GM21381 (cell line): ENCODE measurements at regions not wholly inside any gene's neighbourhood (a gene's known extent, or its start where the extent isn't known, plus 50 kb on each side); places are given as distances from the start of the nearest gene placed in this dataset.
"Not testable (repeated sequence)": the region's sequence is repeated elsewhere in the genome, so short reads cannot be mapped to it uniquely, and the experiment has no call there.

Experiments
- ATAC-seq: cut with Tn5 transposase; IDR thresholded peaks from one replicate; pipeline ENCODE4 v1.9.1; 2021; ENCODE audit warnings: mild to moderate bottlenecking, moderate library complexity; ENCODE audit not compliant: unreplicated experiment

DNA sequence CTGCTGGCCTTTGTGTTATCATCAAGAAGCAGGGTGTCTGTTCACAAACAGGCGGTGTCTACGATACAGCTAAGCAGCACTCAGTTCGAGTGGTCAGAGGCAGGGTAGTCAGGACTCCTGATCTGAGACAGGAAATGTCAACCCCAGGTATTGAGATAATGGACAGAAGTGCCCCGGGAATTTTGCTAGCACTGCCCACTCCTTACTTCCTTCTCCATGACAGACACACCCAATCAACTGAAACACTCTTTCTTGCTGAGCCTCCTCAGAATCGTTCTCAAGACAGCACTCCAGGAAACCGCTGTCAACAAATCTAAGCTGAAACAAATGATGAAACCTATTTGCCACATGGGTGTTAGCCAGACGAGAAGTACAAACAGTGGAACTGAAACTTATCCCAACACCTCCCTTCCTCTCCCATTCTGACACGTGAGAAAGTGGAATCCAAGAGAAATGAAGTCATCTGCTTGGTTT, 109.3 kb downstream of the GTF2IRD2B start:
- ATAC-seq, result not testable (repeated sequence)

DNA sequence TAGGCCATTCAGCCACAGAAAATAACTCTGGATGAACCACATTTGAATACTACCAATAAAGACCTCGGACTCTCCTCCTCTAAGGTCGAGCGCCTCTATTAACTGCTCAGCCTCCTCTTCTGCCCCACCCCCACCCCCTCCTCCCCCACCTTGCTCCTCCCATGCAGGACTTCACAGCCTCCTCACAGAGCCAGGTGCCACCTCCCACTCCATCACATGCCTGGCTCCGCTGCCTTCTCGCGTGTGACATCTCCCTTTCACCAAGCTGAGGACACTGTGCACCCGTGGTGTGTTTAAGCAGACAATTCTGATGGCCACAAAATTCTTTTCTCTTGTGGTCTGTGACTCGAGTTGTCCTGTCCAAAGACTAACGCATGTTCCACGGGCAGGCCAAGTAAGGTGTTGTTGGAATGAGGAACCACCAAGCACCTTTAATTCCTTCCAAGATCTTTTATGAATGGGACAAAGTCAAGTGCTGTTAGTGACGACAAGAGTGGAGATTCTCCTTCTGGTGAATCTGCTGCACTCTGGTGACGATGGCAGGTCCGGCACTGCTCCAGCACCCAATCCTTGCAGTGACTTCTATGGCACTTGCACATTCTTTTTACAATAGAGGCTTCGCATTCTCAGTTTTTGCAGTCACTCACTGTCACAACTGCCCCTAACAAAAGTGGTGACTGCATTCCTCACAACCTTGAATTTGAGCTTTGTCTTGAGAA, 113.1 kb downstream of the GTF2IRD2B start:
- ATAC-seq, result not testable (repeated sequence)

DNA sequence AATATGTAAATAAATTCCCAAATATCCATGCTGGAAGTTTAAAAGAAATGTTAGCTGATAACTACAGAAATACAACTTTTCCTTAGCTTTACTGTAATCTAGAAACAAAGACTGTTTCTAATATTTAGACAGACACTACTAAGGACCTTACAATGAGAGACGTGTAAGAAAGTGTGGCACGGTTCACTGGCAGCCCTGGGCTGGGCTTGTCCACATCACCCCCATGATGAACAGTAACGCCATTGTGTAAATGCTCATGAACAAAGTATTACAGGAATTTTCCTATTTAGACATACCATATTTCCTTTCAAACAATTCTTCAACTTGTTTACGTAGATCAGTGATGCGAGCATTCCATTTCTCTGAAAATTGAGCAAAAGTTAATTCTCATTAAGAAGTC, 123.1 kb downstream of the GTF2IRD2B start:
- ATAC-seq, result not testable (repeated sequence)

DNA sequence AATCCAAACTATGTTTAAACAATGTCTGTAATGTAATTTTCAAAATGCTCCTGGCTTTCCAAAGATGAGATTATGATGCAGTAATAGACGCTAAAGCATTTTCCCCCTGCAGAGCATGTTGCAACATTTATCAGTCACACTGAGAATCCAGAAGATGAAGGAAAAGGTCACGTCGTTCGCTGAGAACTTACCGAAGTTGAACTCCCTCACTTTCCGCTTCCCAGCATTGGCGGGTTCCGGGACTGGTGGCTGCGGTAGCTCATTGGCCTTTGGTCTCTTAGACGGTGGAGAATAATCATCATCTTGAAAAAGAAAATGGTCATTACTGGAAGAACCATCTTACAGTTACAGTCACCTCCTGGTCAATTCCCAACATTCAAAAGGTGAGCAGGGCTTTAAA, 124.6 kb downstream of the GTF2IRD2B start:
- not testable (repeated sequence) for ATAC-seq

DNA sequence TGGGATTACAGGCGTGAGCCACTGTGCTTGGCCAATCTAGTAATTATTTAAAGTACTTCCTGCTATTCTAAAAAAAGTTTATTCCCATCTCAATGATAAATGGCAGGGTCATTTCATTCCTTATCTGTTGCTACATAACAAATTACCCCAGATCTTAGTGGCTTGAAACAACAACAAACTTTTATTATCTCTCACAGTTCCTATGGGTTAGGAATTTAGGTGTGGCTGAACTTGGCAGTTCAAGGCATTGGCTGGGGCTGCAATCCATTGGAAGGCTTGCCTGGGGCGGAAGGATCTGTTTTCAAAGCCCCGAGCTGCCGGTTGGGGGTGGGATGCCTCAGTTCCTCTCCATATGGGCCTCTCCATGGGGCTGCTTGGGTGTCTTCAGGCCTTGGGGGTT, 133.7 kb downstream of the GTF2IRD2B start:
- ATAC-seq, result not testable (repeated sequence)

DNA sequence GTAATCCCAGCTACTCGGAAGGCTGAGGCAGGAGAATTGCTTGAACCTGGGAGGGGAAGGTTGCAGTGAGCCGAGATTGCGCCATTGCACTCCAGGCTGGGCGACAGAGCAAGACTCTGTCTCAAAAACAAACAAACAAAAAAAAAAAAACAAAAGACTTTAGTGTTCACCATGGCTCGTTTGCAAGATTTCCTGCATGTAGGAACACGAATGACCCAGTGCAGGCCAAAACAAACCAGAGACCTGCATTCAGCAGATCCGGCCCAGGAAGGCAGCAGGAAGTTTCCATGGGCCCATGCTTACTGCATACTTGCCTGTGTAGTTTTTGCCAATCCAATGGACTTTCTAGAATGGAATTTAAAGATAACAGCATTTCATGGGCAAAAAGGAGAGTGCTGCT, 137.2 kb downstream of the GTF2IRD2B start:
- ATAC-seq, result not testable (repeated sequence)

DNA sequence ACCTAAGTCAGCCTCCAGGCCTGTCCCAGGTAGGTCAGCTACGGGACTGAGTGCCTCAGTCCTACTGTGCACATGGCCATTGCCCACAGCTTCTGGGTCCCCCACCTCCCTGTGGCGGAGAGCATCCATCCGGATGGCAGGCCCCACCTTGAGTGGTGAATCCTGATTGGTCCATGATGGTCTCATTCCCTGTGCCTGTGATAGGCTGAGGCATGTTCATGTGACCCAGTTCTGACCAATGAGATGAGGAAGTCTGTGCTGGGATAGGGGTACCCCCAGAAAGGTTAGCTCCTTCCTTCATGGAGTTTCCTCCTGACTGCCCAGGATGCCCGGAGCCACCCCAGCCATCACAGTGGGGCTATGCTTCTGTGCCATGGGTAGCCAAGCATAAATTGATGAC, 138.2 kb downstream of the GTF2IRD2B start:
- not testable (repeated sequence) for ATAC-seq

DNA sequence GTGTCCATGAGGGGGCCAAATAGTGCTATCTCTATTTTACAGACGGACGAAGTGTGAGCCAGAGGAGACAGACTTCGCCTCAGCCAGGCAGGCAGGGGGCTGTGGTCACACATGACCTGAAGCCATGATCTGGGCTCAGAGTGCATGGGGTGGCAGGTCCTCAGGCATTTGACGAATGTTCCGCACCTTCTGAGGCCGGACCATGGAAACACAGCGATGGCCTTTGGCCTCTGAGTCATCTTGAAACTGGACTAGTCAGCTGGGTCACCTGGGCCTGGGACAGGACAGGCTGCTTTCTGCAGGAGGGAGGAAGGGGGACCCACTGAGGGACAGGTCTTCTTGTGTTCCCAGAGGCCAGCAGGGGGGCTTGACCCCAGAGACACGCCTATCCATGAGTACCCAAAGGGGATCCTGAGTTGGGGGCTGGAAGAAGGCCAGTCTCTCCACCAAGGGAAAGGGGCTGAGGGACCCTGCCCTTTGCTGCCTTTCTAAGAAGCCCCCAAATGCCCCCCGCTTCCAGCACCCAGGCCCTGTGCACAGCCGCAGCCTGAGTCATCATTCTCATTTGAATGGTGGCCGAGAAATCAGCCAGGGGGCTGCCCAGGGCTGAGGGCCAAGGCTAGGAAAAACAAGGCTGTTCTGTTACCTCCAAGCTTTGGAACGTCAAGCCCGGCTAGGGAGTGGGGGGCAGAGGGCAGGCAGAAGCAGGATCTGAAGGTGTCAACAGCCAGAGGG, 142.9 kb downstream of the GTF2IRD2B start:
- not testable (repeated sequence) for ATAC-seq

DNA sequence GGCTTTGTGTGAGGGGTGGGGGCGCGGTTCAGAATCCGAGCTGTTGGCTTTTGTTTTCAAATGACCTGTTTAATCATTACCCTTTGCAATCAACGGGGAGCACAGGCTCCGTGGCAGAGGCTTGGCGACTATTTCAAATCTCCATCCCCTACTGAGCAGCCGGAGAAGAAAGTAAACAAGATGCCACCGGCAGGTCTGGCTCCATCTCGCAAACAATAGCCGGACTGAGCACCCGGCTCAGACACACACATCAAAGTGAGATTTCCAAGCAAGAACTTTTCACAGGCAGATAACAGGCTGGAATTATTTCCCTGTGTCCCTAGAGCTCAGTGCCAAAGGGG, 143.4 kb downstream of the GTF2IRD2B start:
- not testable (repeated sequence) for ATAC-seq

DNA sequence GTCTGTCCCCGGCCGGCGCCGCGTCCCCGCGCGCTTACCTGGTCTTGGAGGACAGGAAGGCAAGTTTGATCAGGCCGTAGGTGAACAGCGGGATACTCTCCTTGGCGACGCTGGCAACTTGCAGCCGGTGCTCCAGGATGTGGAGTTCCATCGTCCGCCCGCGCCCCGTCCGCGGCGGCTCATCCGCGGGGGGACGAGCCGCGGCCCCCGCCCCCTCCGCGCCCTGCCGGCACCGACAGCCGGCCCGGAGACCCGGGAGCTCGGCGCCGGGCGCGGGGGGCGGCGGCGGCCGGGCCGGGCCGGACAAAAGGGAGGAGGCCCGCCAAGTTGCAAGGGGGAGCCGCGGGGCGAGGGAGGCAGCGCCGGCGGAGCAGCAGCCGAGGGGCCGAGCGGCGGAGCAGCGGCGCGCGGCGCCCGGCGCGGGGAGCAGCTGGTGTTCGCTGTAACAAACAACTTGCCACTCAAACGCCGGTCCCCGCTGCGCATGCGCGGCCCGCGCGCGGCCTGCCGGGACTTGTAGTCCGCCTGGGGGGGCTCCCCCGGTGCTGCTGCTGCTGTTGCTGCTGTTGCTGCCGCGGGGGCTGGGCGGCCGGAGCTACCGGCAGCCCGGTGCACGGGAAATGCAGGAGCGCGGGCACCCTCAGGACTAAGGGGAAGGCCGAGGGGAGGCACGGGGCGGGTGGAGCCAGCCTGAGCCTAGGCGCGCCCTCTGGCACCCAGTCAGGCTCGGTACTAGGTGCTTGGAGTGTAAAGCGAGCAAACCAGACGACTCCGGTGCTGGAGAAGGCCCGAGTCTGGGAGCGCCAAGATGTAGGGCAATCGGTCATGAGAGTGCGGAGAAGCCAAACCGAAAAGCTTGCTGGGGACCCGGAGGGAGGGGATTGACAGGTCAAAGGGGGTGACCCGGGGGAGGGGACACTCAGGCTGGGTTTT, 145.1 kb downstream of the GTF2IRD2B start:
- ATAC-seq, result peak; percentile 91

DNA sequence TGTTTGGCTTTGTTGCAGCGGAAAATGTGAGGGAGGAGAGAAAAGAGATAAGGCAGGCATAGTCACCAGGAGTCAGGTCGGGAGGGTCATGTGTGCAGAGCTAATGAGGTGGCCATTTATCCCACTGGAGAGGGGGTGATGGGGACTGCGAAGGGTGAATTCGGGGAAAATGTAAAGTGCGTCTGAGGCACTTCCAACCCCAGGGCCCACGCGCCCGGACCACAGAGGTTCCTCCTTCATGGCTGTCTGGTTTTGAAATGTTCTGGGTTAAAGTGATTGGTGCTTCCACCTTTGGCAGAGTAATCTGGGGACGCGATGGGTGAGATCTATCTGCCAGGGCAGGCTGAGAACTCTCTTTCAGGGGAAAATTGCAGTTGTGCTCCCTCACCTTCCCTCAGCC, 145.9 kb downstream of the GTF2IRD2B start:
- ATAC-seq, result not testable (repeated sequence)

DNA sequence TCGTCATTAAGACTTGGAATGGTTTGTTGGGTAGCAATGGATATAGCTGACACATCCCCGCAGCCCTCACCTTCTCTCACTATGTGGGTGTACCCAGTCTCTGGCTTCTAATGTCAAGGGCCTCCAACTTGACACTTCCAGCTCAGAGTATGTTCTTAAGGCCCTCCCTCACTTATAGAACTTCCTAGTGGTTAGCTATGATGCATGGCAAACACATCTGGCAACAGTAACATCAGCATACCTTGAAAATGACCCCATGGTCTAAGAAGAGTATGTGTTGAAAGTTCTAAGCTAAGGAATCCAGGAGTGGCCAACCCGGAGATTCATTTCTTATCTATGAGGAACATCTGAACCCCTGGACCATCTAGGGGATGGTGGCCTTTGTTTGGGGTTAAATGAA, 151.2 kb downstream of the GTF2IRD2B start:
- not testable (repeated sequence) for ATAC-seq

DNA sequence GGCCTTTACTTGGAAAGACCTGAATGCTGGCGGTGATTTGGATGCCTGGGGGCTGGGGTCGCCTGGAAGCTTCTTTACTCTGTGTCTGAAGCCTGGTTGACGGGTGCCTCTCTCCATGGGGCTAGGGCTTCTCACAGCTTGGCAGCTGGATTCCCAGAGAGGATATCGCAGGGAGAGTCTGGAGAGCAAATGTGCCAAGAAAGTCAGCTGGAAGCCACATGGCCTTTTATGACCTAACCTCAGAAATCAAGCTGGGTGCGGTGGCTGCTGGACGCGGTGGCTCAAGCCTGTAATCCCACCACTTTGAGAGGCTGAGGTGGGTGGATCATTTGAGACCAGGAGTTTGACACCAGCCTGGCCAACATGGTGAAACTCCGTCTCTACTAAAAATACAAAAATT, 147.2 kb upstream of the TRIM73 start:
- not testable (repeated sequence) for ATAC-seq

DNA sequence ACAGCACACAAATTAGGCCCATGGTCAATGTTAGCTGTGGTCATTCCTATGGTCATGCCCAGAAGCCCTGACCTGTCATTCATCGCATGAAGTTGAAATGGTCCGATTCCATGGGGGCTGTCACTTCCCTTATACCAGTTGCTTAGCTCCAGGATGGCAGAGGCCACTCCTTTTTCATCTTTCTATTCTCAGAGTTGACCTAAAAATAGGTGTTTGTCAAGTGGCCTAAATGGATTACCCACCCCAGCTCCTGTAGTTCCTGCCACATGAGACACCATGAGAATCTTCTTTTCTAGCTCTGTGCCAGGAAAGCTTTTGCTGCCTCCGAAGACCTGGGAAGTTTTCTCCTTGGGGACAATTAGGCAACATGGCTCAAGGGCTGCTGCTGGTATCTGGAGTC, 141.2 kb upstream of the TRIM73 start:
- not testable (repeated sequence) for ATAC-seq

DNA sequence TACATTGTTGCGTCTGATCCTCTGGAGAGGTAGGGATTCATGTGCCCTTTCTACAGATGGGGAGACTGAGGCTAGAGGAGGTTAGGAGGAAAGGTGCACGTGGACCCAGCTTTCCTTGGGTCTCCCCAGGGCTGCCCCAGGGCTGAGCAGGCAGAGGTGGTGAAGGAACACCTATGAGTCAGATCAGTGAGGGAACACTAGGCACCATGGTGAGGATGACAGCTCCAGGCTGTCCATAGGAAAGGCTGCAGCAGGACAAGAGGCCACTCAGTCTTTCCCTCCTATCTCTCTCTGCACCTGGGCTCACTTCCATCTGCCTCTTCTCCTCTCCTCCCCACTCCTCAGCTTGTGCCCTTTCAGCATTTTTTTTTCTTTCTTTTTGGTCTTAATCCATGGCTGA, 138.0 kb upstream of the TRIM73 start:
- ATAC-seq, result not testable (repeated sequence)

DNA sequence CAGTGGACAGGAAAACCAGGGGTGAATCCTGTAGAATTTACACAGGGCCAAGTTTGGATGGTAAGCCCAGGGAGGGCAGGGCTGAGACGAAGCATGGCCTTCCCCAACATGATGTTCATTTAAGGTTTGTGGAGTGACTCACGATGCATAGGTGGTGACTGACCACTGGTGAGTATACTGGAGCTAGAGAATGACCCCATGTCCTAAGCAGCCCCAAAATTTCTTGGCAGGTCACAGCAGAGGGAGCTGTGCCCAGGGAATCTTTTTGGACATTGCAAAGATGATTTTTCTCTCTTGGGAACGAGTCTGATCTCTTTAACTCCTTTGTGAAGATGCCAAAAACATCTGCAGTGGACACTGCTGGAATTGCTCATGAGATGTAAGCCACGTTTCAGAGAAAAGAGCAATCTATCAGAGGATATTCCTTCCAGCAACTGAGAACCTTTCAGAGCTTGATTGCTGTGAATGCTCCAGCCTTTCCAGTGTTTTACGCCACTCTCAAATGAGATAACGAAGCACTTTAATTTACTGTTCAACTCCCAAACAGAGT, 135.9 kb upstream of the TRIM73 start:
- not testable (repeated sequence) for ATAC-seq

DNA sequence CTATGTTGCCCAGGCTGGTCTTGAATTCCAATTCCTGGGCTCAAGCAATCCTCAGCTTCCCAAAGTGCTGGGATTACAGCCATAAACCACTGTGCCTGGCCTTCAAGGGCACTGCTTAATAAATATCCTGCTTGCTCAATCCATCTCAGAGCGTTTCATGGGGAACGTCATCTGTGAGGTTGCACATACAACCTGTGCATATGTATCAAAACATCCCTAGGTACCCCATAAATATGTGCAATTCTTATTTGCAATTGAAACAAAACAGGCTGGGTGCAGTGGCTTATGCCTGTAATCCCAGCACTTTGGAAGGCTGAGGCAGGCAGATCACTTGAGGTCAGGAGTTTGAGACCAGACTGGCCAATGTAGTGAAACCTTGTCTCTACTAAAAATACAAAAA, 133.8 kb upstream of the TRIM73 start:
- not testable (repeated sequence) for ATAC-seq

DNA sequence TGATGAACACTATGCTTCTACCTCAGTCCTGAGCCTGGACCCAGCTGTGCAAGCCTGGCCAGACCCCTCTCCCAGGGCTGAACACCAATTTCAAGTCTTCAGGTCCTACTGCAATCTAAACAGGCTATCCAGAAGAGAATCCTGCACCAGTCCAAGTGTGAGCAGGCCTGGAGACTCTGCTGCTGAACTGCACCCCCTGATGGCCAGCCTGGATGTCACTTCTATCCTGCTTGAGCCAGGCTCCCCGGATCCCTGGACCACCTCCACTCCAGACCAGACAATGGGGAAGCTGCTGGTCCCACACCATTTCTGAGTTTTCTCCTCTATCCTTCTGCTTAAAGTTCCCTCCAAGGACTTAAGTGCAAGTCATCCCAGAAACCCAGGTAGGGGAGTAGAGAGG, 127.3 kb upstream of the TRIM73 start:
- not testable (repeated sequence) for ATAC-seq

DNA sequence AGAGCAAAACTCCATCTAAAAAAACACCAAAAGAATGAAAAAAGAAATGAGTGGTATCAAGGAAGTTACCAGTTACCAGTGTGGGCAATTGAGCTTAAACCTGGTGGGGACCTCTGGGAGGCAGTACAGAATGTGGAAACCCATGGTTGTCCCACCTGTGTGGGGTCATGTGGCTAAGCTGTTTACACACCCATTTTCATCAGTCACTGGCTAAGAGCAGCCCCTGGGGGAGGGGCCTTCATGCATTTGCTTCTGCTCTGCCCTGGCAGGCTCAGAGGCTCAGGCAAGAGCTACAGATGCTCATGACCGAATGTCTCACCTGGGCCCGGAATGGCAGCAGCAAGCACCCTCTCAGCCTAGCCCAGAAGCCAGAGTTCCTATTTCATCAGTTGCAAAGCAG, 126.3 kb upstream of the TRIM73 start:
- not testable (repeated sequence) for ATAC-seq

DNA sequence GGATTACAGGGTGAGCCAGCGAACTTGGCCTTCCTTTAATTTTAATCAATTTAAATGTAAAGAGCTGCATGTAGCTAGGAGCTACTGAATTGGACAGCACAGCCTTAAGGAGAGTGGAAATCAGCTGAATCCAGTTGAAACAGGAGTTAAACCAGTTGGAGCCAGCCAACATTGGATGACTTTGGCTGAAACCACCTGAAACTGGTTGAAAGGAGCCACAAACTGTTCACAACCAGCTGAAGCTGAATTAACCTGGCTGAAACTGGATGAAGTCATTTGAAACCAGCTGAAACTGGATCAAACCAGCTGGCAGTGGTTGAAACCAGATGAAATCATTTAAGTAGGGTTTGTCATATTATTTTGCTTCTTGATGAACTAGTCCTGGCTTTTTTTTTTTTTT, 121.3 kb upstream of the TRIM73 start:
- peak; percentile 40 for ATAC-seq
